ENCODE measurements at regions not wholly inside any gene's neighbourhood (a gene's known extent, or its start where the extent isn't known, plus 50 kb on each side); places are given as distances from the start of the nearest gene placed in this dataset.
A peak's percentile ranks its signal among the peaks of the same experiment; 100 is the strongest.

GRCh38 chr9:110126986-110127864, 80.7 kb downstream of the C9orf152 start (continued):
- TF ChIP-seq ZBTB4 (CRISPR knock-in tag; IDR thresholded peaks at IDR 0.05; ENCODE audit: borderline replicate concordance) (0 out of 2 replicates have a peak, but pooled peaks have one; percentile 31), SIN3A (IDR thresholded peaks at IDR 0.05; ENCODE audit: borderline replicate concordance, low read depth, low read length) (peak; percentile 74; the same call in 1 of the 2 replicates), KMT2A (CRISPR knock-in tag; IDR thresholded peaks at IDR 0.05) (0 out of 2 replicates have a peak, but pooled peaks have one; percentile 43)

DNA sequence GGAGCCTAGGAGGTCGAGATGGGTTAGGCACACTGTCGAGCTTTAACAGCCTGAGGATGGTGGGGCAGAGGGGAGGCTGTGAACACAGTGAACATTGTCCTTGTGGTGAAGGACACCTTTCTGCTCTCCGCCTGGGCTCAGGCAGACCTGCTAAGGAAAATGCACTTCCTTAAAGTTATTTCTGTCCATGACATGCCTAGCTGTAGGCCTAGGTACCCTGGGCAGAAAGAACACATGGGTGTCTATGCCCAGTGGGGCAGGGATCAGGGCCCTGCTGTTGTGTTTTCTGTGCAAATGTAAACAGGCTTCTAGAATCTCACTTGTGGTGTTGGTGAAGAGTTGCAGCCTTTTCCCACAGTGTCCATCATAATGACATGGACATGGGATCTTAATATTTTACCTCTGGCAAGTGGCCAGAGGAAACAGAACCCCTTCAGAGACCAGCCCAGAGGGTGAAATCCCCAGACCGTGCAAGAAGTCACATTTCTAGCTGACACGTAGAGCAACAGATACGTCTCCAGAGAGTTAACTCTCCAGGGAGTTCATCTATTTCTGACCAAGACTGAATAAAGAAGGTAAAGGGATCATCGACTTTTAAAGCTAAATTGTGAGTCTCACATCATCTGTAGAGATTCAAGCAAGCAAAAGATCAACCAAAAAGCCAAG, 79.2 kb downstream of the C9orf152 start:
- WGBS (ENCODE audit: low lambda C conversion rate) = 46% methylated on average over 6 of the region's 7 CpGs
- peaks cover 77% of the 10 kb centered on the region for H3K79me2 ChIP-seq (ENCODE audit: insufficient read depth, low read length)
- FAIRE-seq = no peak

More for the DNA sequence above, 79.2 kb downstream of the C9orf152 start:
- H4K20me1 ChIP-seq (ENCODE audit: insufficient read depth, low read length) = peaks cover 11% of the 10 kb centered on the region; the same call in 1 of the 2 replicates
- intact Hi-C loops (cut with micrococcal nuclease; ENCODE audit: unreplicated experiment) (no loop called here), in situ Hi-C loops (cut with HindIII; ENCODE audit: extremely low pct_ligation_motif_present, low pct_unique_long_range_greater_than_20kb) (no loop called here)
- POLR2A ChIA-PET = interaction anchor here (0.6 to 1.7 kb wide), 4 partner anchors 9 to 100 kb away, joined by 3 to 6 read pairs (median 4); no protein-coding TSS in a partner anchor
- TF ChIP-seq FOXK1 (CRISPR knock-in tag; IDR thresholded peaks at IDR 0.05; ENCODE audit: borderline replicate concordance, low read depth) (0 out of 2 replicates have a peak, but pooled peaks have one; percentile 8), SALL1 (CRISPR knock-in tag; IDR thresholded peaks at IDR 0.05) (0 out of 2 replicates have a peak, but pooled peaks have one; percentile 17), FIP1L1 (IDR thresholded peaks at IDR 0.05; ENCODE audit: borderline replicate concordance, insufficient read depth, low read depth, low read length) (no peak), HDAC6 (IDR thresholded peaks at IDR 0.05; ENCODE audit: low read depth, low read length) (no peak), FOXA3 (CRISPR knock-in tag; IDR thresholded peaks at IDR 0.05) (peak; percentile 30; the same call in 1 of the 2 replicates)
- H3K4me1 ChIP-seq (ENCODE audit: insufficient read depth, low read length) = peaks cover 57% of the 10 kb centered on the region
- H3K9ac ChIP-seq (ENCODE audit: insufficient read depth, low read depth, low read length) = peak overlapping the region; percentile 90; the same call in 1 of the 2 replicates
- peak overlapping the region; percentile 98 for H3K4me2 ChIP-seq (ENCODE audit: low read depth, low read length)
- no TSS peak for BruUV-seq (replicated peaks)
- H3K4me3 ChIP-seq (replicated peaks in 1 of 3; ENCODE audit: insufficient read depth in 1 of 3, low read depth in 2 of 3, low read length in 3 of 3) = peak overlapping the region; percentile 15 to 82 (median 76); a peak in 4 of 6 replicates
- CTCF ChIA-PET (ENCODE audit: low intra/inter-chr PET ratio, low total read pairs) = no interaction called here
- H3K36me3 ChIP-seq (replicated peaks in 1 of 2; ENCODE audit: control insufficient read depth in 1 of 2, insufficient read depth in 2 of 2, low read length in 2 of 2) = 0 out of 5 replicates have a peak, but pooled peaks cover 0 to 4% of the 10 kb centered on the region in 2 experiments
- H3K9me3 ChIP-seq (ENCODE audit: low read length) = no peaks in the 10 kb centered on the region
- DNase-seq (ENCODE audit: low spot score) = no peak
- H2AFZ ChIP-seq (ENCODE audit: low read length) = no peak overlapping the region
- H3K27me3 ChIP-seq (ENCODE audit: control insufficient read depth in 1 of 2, insufficient read depth in 2 of 2, low read length in 2 of 2) = no peaks in the 10 kb centered on the region; a peak in 1 of 5 replicates
- H3K27ac ChIP-seq (ENCODE audit: extremely low read length, insufficient read depth, low read length) = no peak overlapping the region
- ATAC-seq = no peak
